ENCODE measurements at regions not wholly inside any gene's neighbourhood (a gene's known extent, or its start where the extent isn't known, plus 50 kb on each side); places are given as distances from the start of the nearest gene placed in this dataset.

GRCh38 chr5:136905571-136905970 is 540.2 kb upstream of the TRPC7 start:
- no peak for DNase-seq (ENCODE audit: low spot score)
- Mint-ChIP-seq H3K36me3 (ENCODE audit: low read depth, unreplicated experiment) (peaks cover 5% of the 10 kb centered on the region), H3K4me1 (ENCODE audit: unreplicated experiment) (peaks cover 27% of the 10 kb centered on the region), H3K27ac (ENCODE audit: unreplicated experiment) (no peak overlapping the region), H3K9me3 (ENCODE audit: unreplicated experiment) (no peaks in the 10 kb centered on the region), H3K4me3 (ENCODE audit: unreplicated experiment) (no peak overlapping the region), H3K27me3 (ENCODE audit: unreplicated experiment) (peaks cover 1% of the 10 kb centered on the region)
- TF ChIP-seq, protein P1, sequence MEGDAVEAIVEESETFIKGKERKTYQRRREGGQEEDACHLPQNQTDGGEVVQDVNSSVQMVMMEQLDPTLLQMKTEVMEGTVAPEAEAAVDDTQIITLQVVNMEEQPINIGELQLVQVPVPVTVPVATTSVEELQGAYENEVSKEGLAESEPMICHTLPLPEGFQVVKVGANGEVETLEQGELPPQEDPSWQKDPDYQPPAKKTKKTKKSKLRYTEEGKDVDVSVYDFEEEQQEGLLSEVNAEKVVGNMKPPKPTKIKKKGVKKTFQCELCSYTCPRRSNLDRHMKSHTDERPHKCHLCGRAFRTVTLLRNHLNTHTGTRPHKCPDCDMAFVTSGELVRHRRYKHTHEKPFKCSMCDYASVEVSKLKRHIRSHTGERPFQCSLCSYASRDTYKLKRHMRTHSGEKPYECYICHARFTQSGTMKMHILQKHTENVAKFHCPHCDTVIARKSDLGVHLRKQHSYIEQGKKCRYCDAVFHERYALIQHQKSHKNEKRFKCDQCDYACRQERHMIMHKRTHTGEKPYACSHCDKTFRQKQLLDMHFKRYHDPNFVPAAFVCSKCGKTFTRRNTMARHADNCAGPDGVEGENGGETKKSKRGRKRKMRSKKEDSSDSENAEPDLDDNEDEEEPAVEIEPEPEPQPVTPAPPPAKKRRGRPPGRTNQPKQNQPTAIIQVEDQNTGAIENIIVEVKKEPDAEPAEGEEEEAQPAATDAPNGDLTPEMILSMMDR (IDR thresholded peaks at IDR 0.05; ENCODE audit: unreplicated experiment), result no peak

DNA sequence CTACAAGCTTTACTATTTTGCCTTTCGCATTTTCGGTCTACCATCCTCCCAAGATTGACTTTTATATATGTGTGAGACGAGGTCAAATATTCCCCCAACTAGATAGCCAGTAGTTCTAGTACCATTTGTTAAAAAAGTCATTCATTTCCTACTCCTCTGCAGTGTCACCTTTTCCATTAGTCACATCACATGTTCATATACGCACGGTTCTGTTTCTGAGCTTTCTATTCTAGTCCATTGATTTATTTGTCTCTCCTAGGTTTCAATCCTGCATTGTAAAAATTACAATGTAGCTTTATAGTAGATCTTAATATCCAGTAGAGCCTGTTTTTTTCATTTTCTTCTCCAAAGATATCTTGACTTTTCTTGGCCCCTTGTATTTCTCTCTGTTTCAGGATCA is 528.7 kb upstream of the TRPC7 start:
- Mint-ChIP-seq H3K27ac (ENCODE audit: unreplicated experiment) (no peak overlapping the region), H3K4me1 (ENCODE audit: unreplicated experiment) (no peaks in the 10 kb centered on the region), H3K36me3 (ENCODE audit: low read depth, unreplicated experiment) (no peaks in the 10 kb centered on the region), H3K27me3 (ENCODE audit: unreplicated experiment) (peaks cover 4% of the 10 kb centered on the region), H3K9me3 (ENCODE audit: unreplicated experiment) (no peaks in the 10 kb centered on the region), H3K4me3 (ENCODE audit: unreplicated experiment) (no peak overlapping the region)
- TF ChIP-seq, protein P1 (IDR thresholded peaks at IDR 0.05; ENCODE audit: unreplicated experiment), result no peak
- no peak for DNase-seq (ENCODE audit: low spot score)

GRCh38 chr5:136892000-136892399 is 526.7 kb upstream of the TRPC7 start:
- peaks cover 1% of the 10 kb centered on the region for H3K27me3 Mint-ChIP-seq (ENCODE audit: unreplicated experiment)
- H3K27ac Mint-ChIP-seq (ENCODE audit: unreplicated experiment), result no peak overlapping the region
- H3K9me3 Mint-ChIP-seq (ENCODE audit: unreplicated experiment), result no peaks in the 10 kb centered on the region
- no peaks in the 10 kb centered on the region for H3K4me1 Mint-ChIP-seq (ENCODE audit: unreplicated experiment)
- no peak for DNase-seq (ENCODE audit: low spot score)
- no peaks in the 10 kb centered on the region for H3K36me3 Mint-ChIP-seq (ENCODE audit: low read depth, unreplicated experiment)
- TF ChIP-seq, protein P1 (IDR thresholded peaks at IDR 0.05; ENCODE audit: unreplicated experiment), result no peak
- no peak overlapping the region for H3K4me3 Mint-ChIP-seq (ENCODE audit: unreplicated experiment)

- TF ChIP-seq, protein P1 (IDR thresholded peaks at IDR 0.05; ENCODE audit: unreplicated experiment), result no peak
- DNase-seq (ENCODE audit: low spot score), result no peak
- H3K4me3 Mint-ChIP-seq (ENCODE audit: unreplicated experiment), result no peak overlapping the region
- H3K4me1 Mint-ChIP-seq (ENCODE audit: unreplicated experiment), result no peaks in the 10 kb centered on the region
- no peaks in the 10 kb centered on the region for H3K9me3 Mint-ChIP-seq (ENCODE audit: unreplicated experiment)
- H3K27ac Mint-ChIP-seq (ENCODE audit: unreplicated experiment), result no peak overlapping the region
- H3K36me3 Mint-ChIP-seq (ENCODE audit: low read depth, unreplicated experiment), result no peaks in the 10 kb centered on the region
- H3K27me3 Mint-ChIP-seq (ENCODE audit: unreplicated experiment), result peaks cover 1% of the 10 kb centered on the region
Measured at GRCh38 chr5:136891175-136891972, 526.0 kb upstream of the TRPC7 start.

DNA sequence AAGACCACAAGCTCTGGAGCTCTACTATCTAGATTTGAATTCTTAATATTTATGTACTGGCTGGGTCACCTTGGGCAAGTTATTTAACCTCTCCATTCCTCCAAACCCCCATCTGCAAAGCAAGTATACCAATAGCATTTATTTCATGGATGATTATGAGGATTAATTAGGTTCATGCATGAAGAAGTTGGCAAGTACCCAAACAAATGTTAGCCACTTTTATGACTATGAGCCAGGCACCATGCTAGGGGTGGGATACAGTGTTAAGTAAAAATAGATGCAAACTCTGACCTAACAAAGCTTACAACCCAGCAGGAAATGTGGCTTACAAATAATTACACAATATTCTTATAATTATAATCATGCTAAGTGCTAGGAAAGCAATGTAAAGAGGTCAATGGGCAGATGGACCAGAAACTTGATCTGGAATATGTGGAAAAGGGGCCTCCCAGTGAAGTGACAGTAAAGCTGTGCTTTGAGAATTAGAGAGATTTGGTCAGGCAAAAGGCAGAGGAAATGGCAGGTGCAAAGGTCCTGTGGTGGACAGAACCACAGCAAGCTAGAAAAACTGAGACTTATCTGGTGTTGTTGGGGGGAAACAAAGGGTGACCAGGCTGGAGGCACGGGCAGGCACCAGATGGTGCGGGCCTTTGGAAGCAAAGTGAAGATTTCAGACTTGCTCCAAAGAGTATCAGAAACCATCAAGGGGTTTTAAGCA is 525.2 kb upstream of the TRPC7 start:
- no peaks in the 10 kb centered on the region for H3K9me3 Mint-ChIP-seq (ENCODE audit: unreplicated experiment)
- no peaks in the 10 kb centered on the region for H3K36me3 Mint-ChIP-seq (ENCODE audit: low read depth, unreplicated experiment)
- H3K4me3 Mint-ChIP-seq (ENCODE audit: unreplicated experiment), result no peak overlapping the region
- DNase-seq (ENCODE audit: low spot score), result no peak
- H3K27me3 Mint-ChIP-seq (ENCODE audit: unreplicated experiment), result peaks cover 1% of the 10 kb centered on the region
- H3K27ac Mint-ChIP-seq (ENCODE audit: unreplicated experiment), result no peak overlapping the region
- H3K4me1 Mint-ChIP-seq (ENCODE audit: unreplicated experiment), result no peaks in the 10 kb centered on the region
- TF ChIP-seq, protein P1 (IDR thresholded peaks at IDR 0.05; ENCODE audit: unreplicated experiment), result no peak
